Progenitor cell of endocrine pancreas (in vitro differentiated cells): ENCODE measurements at regions not wholly inside any gene's neighbourhood (a gene's known extent, or its start where the extent isn't known, plus 50 kb on each side); places are given as distances from the start of the nearest gene placed in this dataset.

Experiments used
- DNase-seq: peaks from one replicate; pipeline ENCODE4 v3.0.0; 2021; ENCODE audit warnings: low spot score; ENCODE audit not compliant: unreplicated experiment
- H3K27ac Mint-ChIP-seq: 2 replicates; pipeline ENCODE4 v1.8.0; 2021; ENCODE audit warnings: mild to moderate bottlenecking, moderate library complexity, mixed read lengths
- H3K27me3 Mint-ChIP-seq: 2 replicates; pipeline ENCODE4 v1.8.0; 2021; ENCODE audit warnings: mixed read lengths
- H3K36me3 Mint-ChIP-seq: 2 replicates; pipeline ENCODE4 v1.8.0; 2022; ENCODE audit warnings: mixed read lengths; ENCODE audit not compliant: insufficient read depth
- H3K4me1 Mint-ChIP-seq: 2 replicates; pipeline ENCODE4 v1.8.0; 2021; ENCODE audit warnings: low read depth, mixed read lengths
- H3K4me3 Mint-ChIP-seq: 2 replicates; pipeline ENCODE4 v1.8.0; 2021; ENCODE audit warnings: low read depth, mild to moderate bottlenecking, moderate library complexity, mixed read lengths
- H3K9me3 Mint-ChIP-seq: 2 replicates; pipeline ENCODE4 v1.8.0; 2021; ENCODE audit warnings: low read depth, mixed read lengths
- TF ChIP-seq, protein P1 (sequence below): fragments of 200-600 bp; sonication (generic); IDR thresholded peaks from one replicate; pipeline ENCODE4 v1.5.0; 2021; ENCODE audit warnings: antibody characterized with exemption, mild to moderate bottlenecking; ENCODE audit not compliant: unreplicated experiment

DNA sequence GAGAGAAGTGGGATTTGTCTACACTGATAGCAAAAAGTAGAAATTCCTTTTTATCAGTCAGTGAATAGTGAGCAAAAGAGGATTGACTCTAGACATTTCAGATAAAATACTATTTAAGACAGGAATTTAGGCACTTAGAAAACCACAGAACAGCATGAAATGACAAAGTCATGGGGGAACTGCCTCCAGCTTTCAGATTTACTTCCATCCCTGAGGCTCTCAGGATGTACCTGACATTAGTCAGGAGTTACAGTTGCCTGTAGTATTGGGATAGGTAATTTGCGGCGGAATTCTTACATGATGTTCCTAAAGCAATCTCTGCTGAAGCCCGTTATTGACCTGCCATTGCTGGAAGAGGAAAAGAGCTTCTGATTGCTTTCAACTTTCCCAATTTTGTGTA is 337.1 kb upstream of the MAP2 start:
- H3K27ac Mint-ChIP-seq, result no peak overlapping the region
- peaks cover 6% of the 10 kb centered on the region for H3K4me1 Mint-ChIP-seq
- DNase-seq, result no peak
- H3K27me3 Mint-ChIP-seq, result peaks cover 2% of the 10 kb centered on the region
- TF ChIP-seq, protein P1, sequence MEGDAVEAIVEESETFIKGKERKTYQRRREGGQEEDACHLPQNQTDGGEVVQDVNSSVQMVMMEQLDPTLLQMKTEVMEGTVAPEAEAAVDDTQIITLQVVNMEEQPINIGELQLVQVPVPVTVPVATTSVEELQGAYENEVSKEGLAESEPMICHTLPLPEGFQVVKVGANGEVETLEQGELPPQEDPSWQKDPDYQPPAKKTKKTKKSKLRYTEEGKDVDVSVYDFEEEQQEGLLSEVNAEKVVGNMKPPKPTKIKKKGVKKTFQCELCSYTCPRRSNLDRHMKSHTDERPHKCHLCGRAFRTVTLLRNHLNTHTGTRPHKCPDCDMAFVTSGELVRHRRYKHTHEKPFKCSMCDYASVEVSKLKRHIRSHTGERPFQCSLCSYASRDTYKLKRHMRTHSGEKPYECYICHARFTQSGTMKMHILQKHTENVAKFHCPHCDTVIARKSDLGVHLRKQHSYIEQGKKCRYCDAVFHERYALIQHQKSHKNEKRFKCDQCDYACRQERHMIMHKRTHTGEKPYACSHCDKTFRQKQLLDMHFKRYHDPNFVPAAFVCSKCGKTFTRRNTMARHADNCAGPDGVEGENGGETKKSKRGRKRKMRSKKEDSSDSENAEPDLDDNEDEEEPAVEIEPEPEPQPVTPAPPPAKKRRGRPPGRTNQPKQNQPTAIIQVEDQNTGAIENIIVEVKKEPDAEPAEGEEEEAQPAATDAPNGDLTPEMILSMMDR, result no peak
- H3K36me3 Mint-ChIP-seq, result no peaks in the 10 kb centered on the region
- H3K9me3 Mint-ChIP-seq, result no peaks in the 10 kb centered on the region
- H3K4me3 Mint-ChIP-seq, result no peak overlapping the region

DNA sequence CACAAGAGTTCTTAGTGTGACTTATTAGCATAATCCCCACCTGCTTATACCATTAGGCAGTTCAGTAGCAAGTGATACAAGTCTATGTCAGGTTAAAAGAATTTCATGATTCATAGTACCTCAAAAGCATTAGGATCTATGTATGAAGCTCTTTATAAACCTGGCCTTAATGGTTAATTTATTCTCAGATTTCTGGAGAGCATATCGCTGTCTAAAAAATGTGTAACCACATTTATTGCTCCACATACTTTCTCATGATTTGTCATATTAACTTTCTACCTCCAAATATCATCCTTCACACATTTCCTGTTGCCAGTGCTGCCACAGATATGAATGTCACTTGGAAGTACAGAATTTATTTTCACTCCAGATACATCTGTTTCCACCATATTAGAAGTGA is 332.8 kb upstream of the MAP2 start:
- Mint-ChIP-seq H3K36me3 (no peaks in the 10 kb centered on the region), H3K27ac (no peak overlapping the region), H3K4me1 (peaks cover 2% of the 10 kb centered on the region), H3K9me3 (no peaks in the 10 kb centered on the region), H3K4me3 (no peak overlapping the region), H3K27me3 (no peaks in the 10 kb centered on the region)
- TF ChIP-seq, protein P1, result no peak
- no peak for DNase-seq

DNA sequence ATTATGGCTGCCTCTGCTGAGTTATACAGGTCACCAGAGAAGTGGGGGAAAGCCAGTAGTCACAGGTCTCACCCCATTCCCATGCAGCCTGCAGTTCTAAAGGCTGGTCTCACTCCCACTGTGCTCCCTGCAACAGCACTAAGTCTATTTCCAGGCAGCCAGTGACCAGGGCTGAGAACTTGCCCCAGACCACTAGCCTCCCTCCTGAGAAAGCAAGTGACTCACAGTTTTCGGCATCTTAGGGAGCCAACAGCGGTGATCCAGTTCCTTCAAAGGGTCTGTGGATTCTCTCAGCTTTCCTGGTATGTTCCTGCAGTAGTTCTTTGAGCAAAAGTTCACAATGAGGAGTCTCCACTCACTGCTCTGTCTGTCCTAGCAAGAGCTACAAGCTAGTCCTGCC is 329.6 kb upstream of the MAP2 start:
- DNase-seq, result no peak
- Mint-ChIP-seq H3K4me1 (peaks cover 5% of the 10 kb centered on the region), H3K4me3 (no peak overlapping the region), H3K27me3 (no peaks in the 10 kb centered on the region), H3K27ac (no peak overlapping the region), H3K36me3 (no peaks in the 10 kb centered on the region), H3K9me3 (peaks cover 4% of the 10 kb centered on the region)
- TF ChIP-seq, protein P1, result no peak

DNA sequence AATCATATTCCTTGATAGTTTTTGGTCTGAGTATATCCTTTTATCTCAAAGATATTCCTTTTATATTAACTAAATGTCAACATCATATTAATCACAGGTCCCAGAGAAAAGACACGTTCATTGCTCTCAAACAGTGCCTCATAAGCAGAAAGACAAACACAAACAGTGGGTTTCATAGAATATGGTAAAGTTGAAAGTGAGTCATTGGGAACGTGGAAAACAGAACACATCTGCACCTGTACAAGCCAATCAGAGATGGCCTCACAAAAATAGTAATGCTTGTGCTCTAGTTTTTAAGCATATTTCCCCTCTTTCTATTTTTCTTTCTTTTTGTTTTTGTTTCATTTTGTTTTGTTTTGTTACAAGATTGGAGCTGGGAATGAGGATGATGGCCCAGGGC is 328.4 kb upstream of the MAP2 start:
- H3K9me3 Mint-ChIP-seq, result peaks cover 4% of the 10 kb centered on the region
- DNase-seq, result no peak
- H3K27ac Mint-ChIP-seq, result no peak overlapping the region
- no peak overlapping the region for H3K4me3 Mint-ChIP-seq
- TF ChIP-seq, protein P1, result no peak
- no peaks in the 10 kb centered on the region for H3K27me3 Mint-ChIP-seq
- H3K4me1 Mint-ChIP-seq, result peaks cover 5% of the 10 kb centered on the region
- H3K36me3 Mint-ChIP-seq, result no peaks in the 10 kb centered on the region

DNA sequence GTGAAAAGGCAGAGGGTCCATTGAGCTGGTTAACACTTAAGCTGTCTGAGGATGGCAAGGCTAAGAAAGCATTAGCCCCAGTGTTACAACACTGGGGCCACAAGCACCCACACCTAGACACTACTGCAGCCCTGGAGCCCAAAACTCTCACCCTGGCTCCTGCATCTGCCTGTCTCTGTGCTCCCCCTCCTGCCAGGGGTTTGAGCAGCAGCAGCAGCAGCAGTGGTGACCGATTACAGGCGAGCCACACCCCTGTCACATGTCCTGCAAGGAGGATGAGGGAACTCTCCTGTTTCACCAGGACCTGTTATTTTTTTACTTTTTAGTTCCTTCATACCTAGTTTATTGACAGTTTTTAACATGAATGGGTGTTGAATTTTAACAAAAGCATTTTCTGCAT is 326.7 kb upstream of the MAP2 start:
- Mint-ChIP-seq H3K36me3 (no peaks in the 10 kb centered on the region), H3K4me1 (peaks cover 5% of the 10 kb centered on the region)
- no peak for DNase-seq

More for the DNA sequence above, 326.7 kb upstream of the MAP2 start:
- Mint-ChIP-seq H3K9me3 (peaks cover 4% of the 10 kb centered on the region), H3K27ac (no peak overlapping the region), H3K4me3 (no peak overlapping the region), H3K27me3 (no peaks in the 10 kb centered on the region)
- TF ChIP-seq, protein P1, result no peak
